ENCODE measurements at regions not wholly inside any gene's neighbourhood (a gene's known extent, or its start where the extent isn't known, plus 50 kb on each side); places are given as distances from the start of the nearest gene placed in this dataset.
A peak's percentile ranks its signal among the peaks of the same experiment; 100 is the strongest.

DNA sequence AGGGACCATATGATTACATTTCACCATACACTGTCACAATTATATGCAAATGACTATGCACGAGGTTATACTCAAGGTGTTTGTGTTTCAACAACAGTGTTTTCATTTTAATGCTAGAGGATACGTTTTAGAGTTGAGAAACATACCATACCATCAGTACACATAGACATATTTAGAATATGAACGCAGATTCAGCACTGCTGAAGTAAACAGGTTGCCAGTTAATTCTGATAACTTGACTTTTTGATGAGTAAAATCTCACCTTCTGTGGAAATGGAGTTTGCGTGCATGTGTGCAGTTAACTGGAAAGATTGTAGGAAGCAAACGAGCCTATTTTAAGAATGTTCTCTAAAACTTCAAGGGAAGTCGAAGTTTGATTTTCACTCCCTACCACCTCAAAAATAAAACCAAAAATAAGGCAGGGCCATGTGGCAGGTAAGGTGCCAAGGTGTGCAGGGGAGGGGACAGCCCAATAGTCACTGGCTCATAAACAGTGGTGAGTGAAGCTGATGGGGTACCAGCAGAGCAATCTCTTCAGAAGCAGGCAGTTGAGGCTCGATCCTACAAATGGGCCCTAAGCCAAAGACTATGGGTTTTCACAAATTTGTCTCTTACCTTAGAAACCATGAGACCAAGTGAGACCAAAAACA lies 213.1 kb downstream of the IKZF2 start:
- TF ChIP-seq, protein P1, sequence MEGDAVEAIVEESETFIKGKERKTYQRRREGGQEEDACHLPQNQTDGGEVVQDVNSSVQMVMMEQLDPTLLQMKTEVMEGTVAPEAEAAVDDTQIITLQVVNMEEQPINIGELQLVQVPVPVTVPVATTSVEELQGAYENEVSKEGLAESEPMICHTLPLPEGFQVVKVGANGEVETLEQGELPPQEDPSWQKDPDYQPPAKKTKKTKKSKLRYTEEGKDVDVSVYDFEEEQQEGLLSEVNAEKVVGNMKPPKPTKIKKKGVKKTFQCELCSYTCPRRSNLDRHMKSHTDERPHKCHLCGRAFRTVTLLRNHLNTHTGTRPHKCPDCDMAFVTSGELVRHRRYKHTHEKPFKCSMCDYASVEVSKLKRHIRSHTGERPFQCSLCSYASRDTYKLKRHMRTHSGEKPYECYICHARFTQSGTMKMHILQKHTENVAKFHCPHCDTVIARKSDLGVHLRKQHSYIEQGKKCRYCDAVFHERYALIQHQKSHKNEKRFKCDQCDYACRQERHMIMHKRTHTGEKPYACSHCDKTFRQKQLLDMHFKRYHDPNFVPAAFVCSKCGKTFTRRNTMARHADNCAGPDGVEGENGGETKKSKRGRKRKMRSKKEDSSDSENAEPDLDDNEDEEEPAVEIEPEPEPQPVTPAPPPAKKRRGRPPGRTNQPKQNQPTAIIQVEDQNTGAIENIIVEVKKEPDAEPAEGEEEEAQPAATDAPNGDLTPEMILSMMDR (IDR thresholded peaks at IDR 0.05), result no peak
- H3K27me3 ChIP-seq, result no peaks in the 10 kb centered on the region
- no peak for DNase-seq
- no peaks in the 10 kb centered on the region for H3K9me3 ChIP-seq
- intact Hi-C loops (cut with DNase I), result no loop called here
- H3K27ac ChIP-seq, result no peak overlapping the region
- ATAC-seq, result no peak
- H3K36me3 ChIP-seq, result no peaks in the 10 kb centered on the region
- H3K4me1 ChIP-seq, result no peaks in the 10 kb centered on the region
- no peak overlapping the region for H3K4me3 ChIP-seq

DNA sequence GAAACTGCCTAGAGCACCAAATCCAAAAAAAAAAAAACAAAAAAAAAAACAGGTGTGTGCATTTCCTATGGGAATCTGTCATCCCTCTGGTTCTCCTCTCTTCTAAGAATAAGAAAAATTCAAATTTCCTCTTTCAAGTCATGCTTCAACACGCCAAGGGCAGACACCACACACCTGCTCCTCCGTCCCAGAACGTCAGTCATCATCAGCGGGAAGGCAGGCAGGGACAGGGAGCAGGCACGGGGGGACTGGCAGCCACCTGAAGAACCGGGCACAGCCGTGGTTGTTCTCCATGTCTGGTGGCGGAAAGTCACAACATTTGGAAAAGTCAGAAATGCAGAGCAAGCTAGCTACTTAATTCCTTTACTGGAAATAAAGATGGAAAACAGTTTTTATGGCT lies 214.8 kb downstream of the IKZF2 start:
- TF ChIP-seq, protein P1 (IDR thresholded peaks at IDR 0.05), result no peak
- Histone ChIP-seq H3K4me1 (no peaks in the 10 kb centered on the region), H3K9me3 (no peaks in the 10 kb centered on the region), H3K27ac (no peak overlapping the region), H3K4me3 (no peak overlapping the region), H3K27me3 (no peaks in the 10 kb centered on the region), H3K36me3 (no peaks in the 10 kb centered on the region)
- intact Hi-C loops (cut with DNase I), result no loop called here
- ATAC-seq, result no peak
- DNase-seq, result peak in 1 of 4 donors; percentile 37

DNA sequence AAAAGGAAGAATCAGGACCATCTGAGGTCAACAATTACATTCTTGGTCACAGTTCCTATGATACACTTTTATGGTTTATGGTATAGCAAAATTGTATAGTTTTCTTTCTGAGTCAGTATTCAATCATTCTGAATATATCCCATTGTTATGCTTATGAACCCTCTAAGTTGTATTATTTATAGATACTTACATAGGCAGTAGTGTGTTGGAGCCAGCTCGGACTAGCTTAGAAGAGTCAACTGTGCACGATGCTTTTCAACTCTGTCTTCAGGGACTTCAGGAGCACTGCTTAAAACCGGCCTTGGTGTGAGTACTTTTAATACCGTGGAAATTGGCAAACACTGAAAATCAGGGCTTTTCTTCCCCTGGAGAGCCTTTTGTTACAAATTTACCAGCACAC lies 215.7 kb downstream of the IKZF2 start:
- no peak for DNase-seq
- intact Hi-C loops (cut with DNase I), result no loop called here
- no peak for ATAC-seq
- H3K4me1 ChIP-seq, result no peaks in the 10 kb centered on the region
- TF ChIP-seq, protein P1 (IDR thresholded peaks at IDR 0.05), result no peak
- H3K36me3 ChIP-seq, result no peaks in the 10 kb centered on the region
- no peak overlapping the region for H3K4me3 ChIP-seq
- no peak overlapping the region for H3K27ac ChIP-seq
- H3K9me3 ChIP-seq, result no peaks in the 10 kb centered on the region
- no peaks in the 10 kb centered on the region for H3K27me3 ChIP-seq

DNA sequence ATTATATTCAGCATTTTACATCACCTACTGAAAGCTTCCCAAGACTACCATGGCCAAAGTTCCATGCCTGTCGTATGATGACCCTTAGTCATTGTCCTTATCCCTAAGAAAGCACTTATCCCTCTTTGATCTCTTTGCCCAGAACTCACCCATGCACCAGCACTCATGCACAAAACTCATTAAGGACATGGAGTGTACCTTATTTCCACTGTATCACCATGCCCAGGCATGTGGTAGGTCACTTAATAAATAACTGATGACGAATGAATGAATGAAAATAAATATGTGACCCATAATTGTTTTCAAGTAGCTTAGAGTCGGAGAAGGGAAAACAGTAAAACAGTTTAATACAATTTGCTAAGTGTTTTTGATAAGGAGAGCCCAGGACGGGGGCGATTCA lies 220.1 kb downstream of the IKZF2 start:
- no peak overlapping the region for H3K4me3 ChIP-seq
- intact Hi-C loops (cut with DNase I), result no loop called here
- H3K27ac ChIP-seq, result no peak overlapping the region
- H3K36me3 ChIP-seq, result no peaks in the 10 kb centered on the region
- no peaks in the 10 kb centered on the region for H3K4me1 ChIP-seq
- ATAC-seq (peak; percentile 18), DNase-seq (no peak)
- no peaks in the 10 kb centered on the region for H3K27me3 ChIP-seq
- TF ChIP-seq, protein P1 (IDR thresholded peaks at IDR 0.05), result no peak
- H3K9me3 ChIP-seq, result no peaks in the 10 kb centered on the region

DNA sequence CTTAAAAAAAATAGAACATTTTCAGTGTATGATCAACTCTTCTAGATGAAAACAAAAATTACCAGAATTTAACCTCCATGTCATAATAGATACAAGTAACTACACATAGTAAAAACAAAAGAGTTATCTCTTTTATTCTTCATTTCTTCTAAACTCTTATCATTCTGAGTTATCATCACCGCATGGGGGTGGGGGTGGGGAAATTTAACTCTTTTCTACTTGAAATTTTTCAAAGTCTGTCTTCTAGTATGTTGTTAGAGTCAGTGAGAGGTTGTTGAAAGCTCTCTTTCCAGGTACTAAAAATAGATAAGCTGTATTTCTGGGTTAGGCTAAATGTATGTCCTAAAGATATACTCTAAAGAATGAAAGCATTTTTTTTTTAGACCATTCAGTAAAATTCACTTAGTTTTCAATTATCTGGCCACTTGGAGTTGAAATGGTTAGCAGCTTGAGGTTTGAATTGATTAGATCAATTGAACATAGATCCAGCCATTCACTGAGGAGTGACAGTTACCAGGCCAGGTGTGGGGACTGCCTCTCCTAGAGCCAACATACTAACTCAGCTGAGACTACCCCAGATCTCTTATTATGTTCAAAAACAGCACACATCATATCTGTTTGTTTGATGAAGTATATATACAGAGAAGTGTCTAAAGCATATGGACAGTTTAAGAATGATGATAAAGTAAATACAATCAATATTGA lies 220.7 kb downstream of the IKZF2 start:
- no peaks in the 10 kb centered on the region for H3K27me3 ChIP-seq
- TF ChIP-seq, protein P1 (IDR thresholded peaks at IDR 0.05), result no peak
- H3K36me3 ChIP-seq, result no peaks in the 10 kb centered on the region
- intact Hi-C loops (cut with DNase I), result no loop called here
- H3K9me3 ChIP-seq, result no peaks in the 10 kb centered on the region
- no peak overlapping the region for H3K27ac ChIP-seq
- H3K4me3 ChIP-seq, result no peak overlapping the region
- no peak for ATAC-seq
- DNase-seq, result no peak
- H3K4me1 ChIP-seq, result no peaks in the 10 kb centered on the region
